GM23338 (cell line): ENCODE measurements at regions not wholly inside any gene's neighbourhood (a gene's known extent, or its start where the extent isn't known, plus 50 kb on each side); places are given as distances from the start of the nearest gene placed in this dataset.

Experiments
- ATAC-seq: fragments of 200-7000 bp; cut with Tn5 transposase; 3 replicates; pipeline ENCODE4 v1.9.1; 2020
- DNase-seq: peaks from one replicate; pipeline ENCODE4 v3.0.0-alpha.2; 2015; ENCODE audit warnings: low spot score
- H2AFZ ChIP-seq: fragments of 200-600 bp; sonication (generic); 2 replicates; pipeline ENCODE4 v1.8.0; 2016; ENCODE audit warnings: antibody characterized with exemption, mild to moderate bottlenecking, moderate library complexity
- H3F3A ChIP-seq: fragments of 200-600 bp; sonication (generic); replicated peaks from 2 replicates; pipeline ENCODE4 v1.8.0; 2017; ENCODE audit warnings: antibody characterized with exemption, mixed run types, low read depth
- H3K27ac ChIP-seq: fragments of 200-600 bp; sonication (generic); 2 replicates; pipeline ENCODE4 v1.6.1; 2016; ENCODE audit warnings: low read depth
- H3K27me3 ChIP-seq: fragments of 200-600 bp; sonication (generic); 2 replicates; pipeline ENCODE4 v1.8.0; 2016; ENCODE audit warnings: mild to moderate bottlenecking, mixed run types, moderate library complexity; ENCODE audit not compliant: insufficient read depth
- H3K36me3 ChIP-seq: fragments of 200-600 bp; sonication (generic); 2 replicates; pipeline ENCODE4 v1.8.0; 2016; ENCODE audit warnings: mild to moderate bottlenecking; ENCODE audit not compliant: insufficient read depth
- H3K4me1 ChIP-seq: fragments of 200-600 bp; sonication (generic); 2 replicates; pipeline ENCODE4 v1.8.0; 2016; ENCODE audit warnings: mild to moderate bottlenecking, moderate library complexity; ENCODE audit not compliant: insufficient read depth
- H3K4me2 ChIP-seq: fragments of 200-600 bp; sonication (generic); 2 replicates; pipeline ENCODE4 v1.7.1; 2017; ENCODE audit warnings: mixed run types
- H3K4me3 ChIP-seq: fragments of 200-600 bp; sonication (generic); 2 replicates; pipeline ENCODE4 v1.6.1; 2016; ENCODE audit warnings: mixed run types
- H3K79me2 ChIP-seq: fragments of 200-600 bp; sonication (generic); replicated peaks from 2 replicates; pipeline ENCODE4 v1.8.0; 2017; ENCODE audit warnings: mild to moderate bottlenecking; ENCODE audit not compliant: insufficient read depth
- H3K9me2 ChIP-seq: fragments of 200-600 bp; sonication (generic); 2 replicates; pipeline ENCODE4 v1.8.0; 2017; ENCODE audit not compliant: insufficient read depth
- H4K20me1 ChIP-seq: fragments of 200-600 bp; sonication (generic); replicated peaks from 2 replicates; pipeline ENCODE4 v1.8.0; 2017; ENCODE audit warnings: mild to moderate bottlenecking; ENCODE audit not compliant: insufficient read depth
- H3K27ac Mint-ChIP-seq: 2 replicates; pipeline ENCODE4 v1.8.0; 2020; ENCODE audit warnings: inconsistent platforms, mild to moderate bottlenecking, moderate library complexity, mixed read lengths
- H3K27me3 Mint-ChIP-seq: 3 replicates; pipeline ENCODE4 v1.8.0; 2022; ENCODE audit warnings: low read depth, mild to moderate bottlenecking, moderate library complexity, mixed read lengths, inconsistent platforms; ENCODE audit not compliant: insufficient read depth, poor library complexity
- H3K36me3 Mint-ChIP-seq: 3 replicates; pipeline ENCODE4 v1.8.0; 2021; ENCODE audit warnings: low read depth, mild to moderate bottlenecking, inconsistent platforms, moderate library complexity, mixed read lengths
- H3K4me1 Mint-ChIP-seq: 3 replicates; pipeline ENCODE4 v1.8.0; 2020; ENCODE audit warnings: mild to moderate bottlenecking, inconsistent platforms, mixed read lengths
- H3K4me3 Mint-ChIP-seq: 3 replicates; pipeline ENCODE4 v1.8.0; 2021; ENCODE audit warnings: moderate library complexity, mild to moderate bottlenecking, inconsistent platforms, mixed read lengths
- H3K9me3 Mint-ChIP-seq: 3 replicates; pipeline ENCODE4 v1.8.0; 2020; ENCODE audit warnings: moderate library complexity, mild to moderate bottlenecking, inconsistent platforms, mixed read lengths
- CTCF ChIP-seq, 2 experiments: fragments of 200-600 bp in 1 of 2; sonication (generic) in 1 of 2; conservative IDR thresholded peaks; 2 replicates each; pipeline versions ENCODE4 v1.5.1 to v1.6.1; 2016 to 2017; ENCODE audit warnings: antibody characterized with exemption in 2 of 2, low read depth in 2 of 2, mild to moderate bottlenecking in 2 of 2, moderate library complexity in 1 of 2
- ETS1 ChIP-seq: IDR thresholded peaks from 2 replicates; pipeline ENCODE4 v1.6.1; 2016; ENCODE audit warnings: antibody characterized with exemption
- EZH2 ChIP-seq: fragments of 200-600 bp; sonication (generic); IDR thresholded peaks from one replicate; pipeline ENCODE4 v1.8.0; 2017; ENCODE audit warnings: antibody characterized with exemption, mild to moderate bottlenecking, low read depth; ENCODE audit not compliant: unreplicated experiment
- ZNF462 ChIP-seq: fragments of 250-450 bp; sonication (Bioruptor Pico); IDR thresholded peaks from 2 replicates; pipeline ENCODE4 v1.5.0; 2020; ENCODE audit warnings: mild to moderate bottlenecking, moderate library complexity

GRCh38 chr9:109948453-109948852, 168.5 kb downstream of the PALM2AKAP2 start (continued):
- no peak for TF ChIP-seq ZNF462 (CRISPR knock-in tag)

- TF ChIP-seq ETS1 (no peak), EZH2 (no peak), ZNF462 (CRISPR knock-in tag) (no peak), CTCF (conservative IDR thresholded peaks at IDR 0.05; ENCODE audit: low read depth in 2 of 2) (no peak)
- Histone ChIP-seq H3F3A (no peaks in the 10 kb centered on the region), H2AFZ (no peak overlapping the region), H3K4me2 (no peak overlapping the region), H3K4me1 (no peaks in the 10 kb centered on the region; the same call in 1 of the 2 replicates), H3K79me2 (no peaks in the 10 kb centered on the region), H4K20me1 (no peaks in the 10 kb centered on the region), H3K36me3 (no peaks in the 10 kb centered on the region), H3K9me2 (0 out of 2 replicates have a peak, but pooled peaks cover 6% of the 10 kb centered on the region), H3K4me3 (no peak overlapping the region), H3K27me3 (no peaks in the 10 kb centered on the region), H3K27ac (no peak overlapping the region)
- H3K4me1 Mint-ChIP-seq = peaks cover 5% of the 10 kb centered on the region; the same call in 2 of the 3 replicates
- no peaks in the 10 kb centered on the region for H3K9me3 Mint-ChIP-seq
- no peak for DNase-seq
- H3K27ac Mint-ChIP-seq = no peak overlapping the region
- H3K36me3 Mint-ChIP-seq = no peaks in the 10 kb centered on the region
- H3K4me3 Mint-ChIP-seq = no peak overlapping the region
- H3K27me3 Mint-ChIP-seq = no peaks in the 10 kb centered on the region
- ATAC-seq = no peak
Observed at GRCh38 chr9:109950710-109951443, 170.9 kb downstream of the PALM2AKAP2 start.
